Calu3 (cell line): ENCODE measurements at regions not wholly inside any gene's neighbourhood (a gene's known extent, or its start where the extent isn't known, plus 50 kb on each side); places are given as distances from the start of the nearest gene placed in this dataset.

Experiments used
- BruUV-seq: library from RNA; stranded (reverse); fragments of 400-500 nt; replicated peaks from 2 replicates; lab custom pipeline; 2021; lab: Mats Ljungman, UMichigan
- CTCF ChIA-PET: fragments of 300-600 bp; sonication (Branson Sonifier 250); formaldehyde crosslinking; loops from one replicate; lab custom pipeline; 2022; ENCODE audit warnings: antibody characterized with exemption; lab: Charles Lee
- DNase-seq: peaks from one replicate; pipeline ENCODE4 v3.0.0; 2022
- H3K27ac Mint-ChIP-seq: one replicate; pipeline ENCODE4 v1.8.0; 2022; ENCODE audit warnings: mixed read lengths; ENCODE audit not compliant: unreplicated experiment
- H3K27me3 Mint-ChIP-seq: one replicate; pipeline ENCODE4 v1.8.0; 2022; ENCODE audit warnings: mixed read lengths; ENCODE audit not compliant: unreplicated experiment
- H3K36me3 Mint-ChIP-seq: one replicate; pipeline ENCODE4 v1.8.0; 2022; ENCODE audit warnings: mild to moderate bottlenecking, moderate library complexity, mixed read lengths; ENCODE audit not compliant: insufficient read depth, unreplicated experiment
- H3K4me1 Mint-ChIP-seq: one replicate; pipeline ENCODE4 v1.8.0; 2022; ENCODE audit warnings: mild to moderate bottlenecking, low read depth, mixed read lengths; ENCODE audit not compliant: unreplicated experiment
- H3K4me3 Mint-ChIP-seq: one replicate; pipeline ENCODE4 v1.8.0; 2022; ENCODE audit warnings: mild to moderate bottlenecking, low read depth, moderate library complexity, mixed read lengths; ENCODE audit not compliant: unreplicated experiment
- H3K9me3 Mint-ChIP-seq: one replicate; pipeline ENCODE4 v1.8.0; 2022; ENCODE audit warnings: low read depth, mixed read lengths; ENCODE audit not compliant: unreplicated experiment
- intact Hi-C: fragments of 100-400 bp; cut with micrococcal nuclease; formaldehyde crosslinking; loops from one replicate; pipeline ENCODE4 v1.10.0; 2022; ENCODE audit not compliant: unreplicated experiment
- TF ChIP-seq, protein P1 (sequence below): fragments of 200-600 bp; IDR thresholded peaks from one replicate; pipeline ENCODE4 v1.8.0; 2022; ENCODE audit warnings: antibody characterized with exemption; ENCODE audit not compliant: unreplicated experiment

GRCh38 chr5:66346869-66347268, 202.8 kb downstream of the SREK1 start:
- H3K27me3 Mint-ChIP-seq = peaks cover 63% of the 10 kb centered on the region
- no TSS peak for BruUV-seq
- H3K36me3 Mint-ChIP-seq = no peaks in the 10 kb centered on the region
- DNase-seq = no peak
- TF ChIP-seq, protein P1, sequence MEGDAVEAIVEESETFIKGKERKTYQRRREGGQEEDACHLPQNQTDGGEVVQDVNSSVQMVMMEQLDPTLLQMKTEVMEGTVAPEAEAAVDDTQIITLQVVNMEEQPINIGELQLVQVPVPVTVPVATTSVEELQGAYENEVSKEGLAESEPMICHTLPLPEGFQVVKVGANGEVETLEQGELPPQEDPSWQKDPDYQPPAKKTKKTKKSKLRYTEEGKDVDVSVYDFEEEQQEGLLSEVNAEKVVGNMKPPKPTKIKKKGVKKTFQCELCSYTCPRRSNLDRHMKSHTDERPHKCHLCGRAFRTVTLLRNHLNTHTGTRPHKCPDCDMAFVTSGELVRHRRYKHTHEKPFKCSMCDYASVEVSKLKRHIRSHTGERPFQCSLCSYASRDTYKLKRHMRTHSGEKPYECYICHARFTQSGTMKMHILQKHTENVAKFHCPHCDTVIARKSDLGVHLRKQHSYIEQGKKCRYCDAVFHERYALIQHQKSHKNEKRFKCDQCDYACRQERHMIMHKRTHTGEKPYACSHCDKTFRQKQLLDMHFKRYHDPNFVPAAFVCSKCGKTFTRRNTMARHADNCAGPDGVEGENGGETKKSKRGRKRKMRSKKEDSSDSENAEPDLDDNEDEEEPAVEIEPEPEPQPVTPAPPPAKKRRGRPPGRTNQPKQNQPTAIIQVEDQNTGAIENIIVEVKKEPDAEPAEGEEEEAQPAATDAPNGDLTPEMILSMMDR = no peak
- H3K4me3 Mint-ChIP-seq = no peak overlapping the region
- no peak overlapping the region for H3K27ac Mint-ChIP-seq
- intact Hi-C loops = no loop called here
- no peaks in the 10 kb centered on the region for H3K4me1 Mint-ChIP-seq
- CTCF ChIA-PET = no interaction called here
- H3K9me3 Mint-ChIP-seq = no peaks in the 10 kb centered on the region

- CTCF ChIA-PET = no interaction called here
- Mint-ChIP-seq H3K9me3 (no peaks in the 10 kb centered on the region), H3K36me3 (no peaks in the 10 kb centered on the region), H3K4me1 (no peaks in the 10 kb centered on the region), H3K4me3 (no peak overlapping the region), H3K27me3 (peaks cover 79% of the 10 kb centered on the region), H3K27ac (no peak overlapping the region)
- BruUV-seq = no TSS peak
- DNase-seq = no peak
- intact Hi-C loops = no loop called here
- TF ChIP-seq, protein P1 = no peak
Observed at GRCh38 chr5:66348387-66349125, 204.5 kb downstream of the SREK1 start.

DNA sequence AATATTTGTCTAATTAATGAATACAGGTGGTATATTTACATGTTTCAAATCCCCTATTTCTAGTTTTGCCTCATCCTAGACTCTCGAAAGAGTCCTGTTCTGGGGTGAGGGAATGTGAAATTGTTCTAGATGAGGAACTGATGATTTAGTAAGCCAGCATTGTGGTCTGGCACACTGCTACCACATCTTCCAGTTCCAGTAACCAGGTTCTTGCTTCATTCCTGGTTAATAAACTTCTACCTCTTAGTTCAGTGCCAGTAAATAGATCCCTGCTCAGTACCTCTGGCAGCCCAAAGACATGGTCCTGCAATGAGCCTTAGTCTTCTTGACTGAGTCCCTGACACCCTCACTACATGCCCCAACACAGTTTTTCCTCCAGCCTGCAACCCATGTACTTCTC, 207.7 kb downstream of the SREK1 start:
- H3K9me3 Mint-ChIP-seq = no peaks in the 10 kb centered on the region

GRCh38 chr5:66353186-66353585, 209.1 kb downstream of the SREK1 start:
- peaks cover 86% of the 10 kb centered on the region for H3K27me3 Mint-ChIP-seq
- no peaks in the 10 kb centered on the region for H3K36me3 Mint-ChIP-seq
- no peak for DNase-seq
- intact Hi-C loops = no loop called here
- no peaks in the 10 kb centered on the region for H3K9me3 Mint-ChIP-seq
- BruUV-seq = no TSS peak
- no peak overlapping the region for H3K27ac Mint-ChIP-seq
- no peak overlapping the region for H3K4me3 Mint-ChIP-seq
- TF ChIP-seq, protein P1 = no peak
- CTCF ChIA-PET = no interaction called here
- no peaks in the 10 kb centered on the region for H3K4me1 Mint-ChIP-seq

More for the DNA sequence above, 207.7 kb downstream of the SREK1 start:
- Mint-ChIP-seq H3K27me3 (peaks cover 86% of the 10 kb centered on the region), H3K4me1 (no peaks in the 10 kb centered on the region), H3K27ac (no peak overlapping the region), H3K4me3 (no peak overlapping the region), H3K36me3 (no peaks in the 10 kb centered on the region)
- DNase-seq = no peak
- TF ChIP-seq, protein P1 = no peak
- intact Hi-C loops = no loop called here
- CTCF ChIA-PET = no interaction called here
- BruUV-seq = no TSS peak
